ENCODE measurements at regions not wholly inside any gene's neighbourhood (a gene's known extent, or its start where the extent isn't known, plus 50 kb on each side); places are given as distances from the start of the nearest gene placed in this dataset.

DNA sequence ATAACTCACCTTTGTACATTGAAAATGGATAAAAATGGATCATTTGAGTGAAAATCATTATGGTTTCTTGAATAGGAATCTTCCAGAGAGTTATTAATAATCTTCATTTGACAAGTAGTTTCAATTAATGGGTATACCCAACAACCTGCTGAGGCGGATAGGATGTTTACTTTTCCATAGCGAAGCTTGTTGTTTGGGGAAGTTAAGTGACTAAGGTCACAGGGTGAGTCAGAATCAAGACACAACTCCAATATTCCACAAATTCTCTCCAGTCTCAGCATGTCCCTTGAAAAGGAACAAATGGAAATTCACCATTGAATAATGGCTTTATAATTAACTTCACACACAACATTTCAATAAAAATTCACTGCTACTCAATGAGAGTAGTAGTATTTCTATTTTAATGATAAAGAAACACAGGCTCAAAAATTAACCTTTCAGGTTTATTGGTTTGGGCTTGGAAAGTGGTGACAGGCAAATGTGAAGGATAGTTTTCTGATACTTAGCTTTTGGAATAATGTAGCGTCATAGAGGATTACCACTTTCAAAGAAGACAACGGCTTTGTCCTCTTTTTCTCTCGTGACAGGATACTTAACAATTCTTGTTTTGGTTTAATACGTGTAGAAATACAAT lies 211.3 kb downstream of the GPD2 start:
- DNase-seq = no peak

DNA sequence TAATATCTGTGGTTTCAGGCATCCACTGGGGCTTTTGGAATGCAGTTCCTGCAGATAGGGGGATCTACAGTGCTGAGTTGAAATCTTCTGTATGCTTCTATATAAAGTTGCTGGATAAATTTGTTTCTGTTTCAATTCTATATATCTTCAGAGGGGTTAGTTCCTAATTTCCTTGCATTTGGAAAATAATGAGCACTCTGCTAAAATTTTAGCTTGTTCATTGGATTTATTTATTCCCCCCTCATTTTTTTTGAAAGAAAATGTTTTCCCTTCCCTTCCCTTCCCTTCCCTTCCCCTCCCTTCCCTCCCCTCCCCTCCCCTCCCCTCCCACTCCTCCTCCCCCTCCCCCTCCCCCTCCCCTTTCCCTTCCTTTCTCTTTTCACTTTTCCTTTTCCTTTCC lies 212.3 kb downstream of the GPD2 start:
- no peak for DNase-seq

DNA sequence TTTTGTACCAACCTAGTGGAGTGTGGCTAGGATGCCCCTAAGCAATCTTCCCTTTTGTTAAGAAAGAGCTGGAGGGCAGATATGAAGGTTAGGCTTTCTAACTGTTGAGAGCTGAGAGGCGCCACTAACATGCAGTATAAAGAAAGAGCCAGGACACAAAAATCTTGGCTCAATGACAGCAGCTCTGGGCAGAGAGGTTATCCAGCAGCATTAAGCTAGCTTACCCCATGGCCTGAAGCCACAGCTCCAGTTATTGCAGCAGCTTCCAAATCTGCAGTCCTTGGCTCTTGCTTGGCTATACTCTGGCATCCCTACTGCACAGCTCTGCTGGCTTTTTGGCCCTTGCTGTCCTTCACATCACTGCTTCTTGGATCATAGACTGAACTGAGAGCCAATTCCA lies 213.4 kb downstream of the GPD2 start:
- peak; percentile 95 for DNase-seq

DNA sequence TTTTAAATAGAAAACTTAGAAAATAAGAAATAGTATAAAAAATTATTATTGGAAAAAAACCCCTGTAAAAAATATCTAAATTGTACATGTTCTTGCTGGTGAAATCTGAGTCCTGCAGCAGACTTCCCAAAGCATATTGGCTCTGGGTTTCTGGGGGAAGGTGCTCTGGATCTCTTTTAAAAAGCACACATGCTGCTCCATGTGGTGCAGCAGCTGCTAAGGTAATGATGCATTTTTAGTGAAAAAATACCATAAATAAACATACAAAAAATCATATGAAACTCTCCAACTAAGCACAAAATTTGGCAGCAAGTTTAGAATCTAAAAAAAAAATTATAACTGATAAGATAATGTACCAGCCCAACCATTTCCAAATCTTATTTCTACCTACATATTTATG lies 216.5 kb downstream of the GPD2 start:
- peak; percentile 16 for DNase-seq

DNA sequence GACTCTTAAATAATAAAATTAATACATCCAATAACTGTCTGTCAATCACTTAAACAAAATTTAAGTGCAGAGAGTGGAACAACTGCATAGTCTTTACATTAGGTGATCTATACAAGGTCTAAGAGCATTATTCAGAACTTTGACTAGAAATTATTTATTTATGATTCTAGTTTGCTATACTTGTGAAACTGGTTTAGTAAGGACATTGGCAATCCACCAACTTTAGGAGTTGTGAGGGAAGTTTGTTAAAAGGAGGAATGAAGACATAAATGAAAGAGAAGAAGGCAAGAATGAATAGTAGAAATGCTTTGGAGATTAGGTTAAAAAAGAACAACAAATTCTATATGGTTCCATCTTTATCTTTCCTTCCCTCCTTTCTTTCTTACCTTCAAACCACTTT lies 217.5 kb downstream of the GPD2 start:
- no peak for DNase-seq

DNA sequence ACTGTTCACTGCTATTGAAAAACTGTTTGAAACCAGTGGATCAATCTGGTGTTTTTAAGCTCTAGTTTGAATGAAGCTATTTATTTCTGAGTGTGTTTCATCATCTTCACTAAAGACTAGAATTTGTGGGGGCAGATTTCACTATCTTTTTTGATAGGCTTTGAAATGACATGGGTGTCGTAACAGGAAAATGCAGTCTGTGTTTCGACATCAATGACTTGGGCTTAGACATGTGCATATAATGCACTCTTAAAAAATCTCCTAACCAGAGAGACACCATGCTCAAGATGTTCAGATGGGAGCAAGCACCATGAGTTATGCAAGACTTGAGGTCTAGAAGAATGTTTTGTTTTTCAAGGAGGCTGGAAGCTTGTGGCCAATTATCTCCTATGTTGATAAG lies 221.6 kb downstream of the GPD2 start:
- DNase-seq = no peak

DNA sequence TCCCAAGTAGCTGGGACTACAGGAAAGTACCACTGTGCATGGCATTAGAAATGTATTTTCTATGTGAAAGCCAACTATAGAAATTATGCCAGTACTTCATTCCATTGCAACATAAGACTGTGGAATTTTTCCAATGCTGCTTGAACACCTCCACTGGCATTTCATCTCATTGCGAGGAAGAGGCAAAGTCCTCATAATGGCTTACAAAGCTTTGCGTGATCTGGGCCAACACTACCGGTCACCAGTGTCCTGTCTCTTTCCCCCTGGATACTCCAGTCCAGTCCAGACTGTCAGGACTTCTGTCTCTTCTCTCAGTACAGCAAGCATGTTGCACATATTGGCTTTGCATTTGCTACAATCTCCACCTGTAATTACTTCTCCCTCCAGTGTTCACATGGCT lies 223.5 kb downstream of the GPD2 start:
- DNase-seq = no peak

DNA sequence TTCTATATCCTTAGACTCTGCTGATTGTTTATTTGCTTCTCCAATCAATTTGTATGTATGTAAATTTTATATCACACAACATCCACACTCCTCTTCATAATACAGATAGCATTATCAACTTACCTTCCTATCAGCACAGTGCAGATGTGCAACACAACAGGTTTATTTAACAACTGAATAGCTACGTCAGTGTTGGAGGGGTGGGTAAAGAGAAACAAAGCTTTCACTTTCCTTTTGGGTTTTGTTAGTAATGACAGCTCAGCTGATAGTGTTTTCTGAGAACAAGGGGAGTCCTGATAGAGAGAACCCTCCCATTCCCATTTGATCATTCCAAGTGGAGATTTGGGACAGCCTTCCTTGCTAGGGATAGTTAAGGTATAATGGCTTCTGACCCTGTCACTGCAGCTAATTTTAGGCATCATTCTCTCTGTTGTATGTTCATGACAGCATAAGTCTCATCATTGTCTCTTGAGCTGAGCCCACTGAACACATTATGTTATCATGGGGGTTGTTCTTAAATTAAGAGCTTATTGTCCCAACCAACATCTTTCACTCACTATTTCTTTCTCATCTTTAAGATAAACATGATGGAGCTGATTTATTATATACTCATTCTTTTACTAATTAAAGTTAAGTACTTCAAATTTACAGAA lies 227.7 kb downstream of the GPD2 start:
- DNase-seq = no peak

DNA sequence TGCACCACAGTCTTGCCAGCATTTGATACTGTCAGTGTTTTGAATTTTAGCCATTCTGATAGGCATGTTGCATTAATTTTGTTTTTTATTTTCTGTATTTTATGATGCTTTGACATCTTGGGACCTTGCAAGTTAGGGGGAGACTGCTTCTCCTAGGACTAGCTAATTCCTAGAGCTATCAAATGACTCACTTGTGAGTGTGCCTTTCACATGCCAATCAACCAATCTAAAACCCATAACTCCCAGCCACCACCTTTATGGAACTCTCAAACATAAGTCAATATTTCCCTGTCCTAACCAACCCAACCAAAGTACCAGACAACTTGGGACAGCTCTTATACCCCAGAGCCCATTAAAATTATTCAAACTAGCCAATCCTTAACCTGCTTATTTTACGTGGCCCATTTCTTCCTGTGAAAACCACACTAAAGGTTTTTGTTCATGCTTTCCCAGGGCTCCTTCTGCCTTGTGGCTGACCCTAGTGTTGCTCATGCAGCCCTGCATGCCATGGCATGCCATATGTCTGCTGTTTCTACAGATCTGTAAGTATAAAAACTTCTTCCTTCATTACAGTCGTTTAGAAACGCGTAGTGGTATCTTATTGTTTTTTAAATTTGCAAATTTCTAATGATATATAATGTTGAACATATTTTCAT lies 230.1 kb downstream of the GPD2 start:
- no peak for DNase-seq

DNA sequence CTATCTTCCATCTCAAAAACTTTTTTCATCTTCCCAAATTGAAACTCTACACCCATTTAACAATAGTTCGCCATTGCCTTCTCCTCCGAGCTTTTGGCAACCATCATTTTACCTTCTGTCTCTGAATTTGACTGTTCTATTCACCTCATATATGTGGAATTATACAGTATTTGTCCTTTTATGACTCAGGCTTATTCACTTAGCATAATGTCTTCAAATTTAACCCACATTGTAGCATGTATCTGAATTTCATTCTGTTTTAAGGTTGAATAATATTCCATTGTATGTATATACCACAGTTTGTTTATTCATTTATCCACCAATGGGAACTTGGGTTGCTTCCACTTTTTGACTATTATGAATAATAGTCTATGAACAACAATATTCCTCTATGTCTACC lies 233.9 kb downstream of the GPD2 start:
- DNase-seq = no peak

DNA sequence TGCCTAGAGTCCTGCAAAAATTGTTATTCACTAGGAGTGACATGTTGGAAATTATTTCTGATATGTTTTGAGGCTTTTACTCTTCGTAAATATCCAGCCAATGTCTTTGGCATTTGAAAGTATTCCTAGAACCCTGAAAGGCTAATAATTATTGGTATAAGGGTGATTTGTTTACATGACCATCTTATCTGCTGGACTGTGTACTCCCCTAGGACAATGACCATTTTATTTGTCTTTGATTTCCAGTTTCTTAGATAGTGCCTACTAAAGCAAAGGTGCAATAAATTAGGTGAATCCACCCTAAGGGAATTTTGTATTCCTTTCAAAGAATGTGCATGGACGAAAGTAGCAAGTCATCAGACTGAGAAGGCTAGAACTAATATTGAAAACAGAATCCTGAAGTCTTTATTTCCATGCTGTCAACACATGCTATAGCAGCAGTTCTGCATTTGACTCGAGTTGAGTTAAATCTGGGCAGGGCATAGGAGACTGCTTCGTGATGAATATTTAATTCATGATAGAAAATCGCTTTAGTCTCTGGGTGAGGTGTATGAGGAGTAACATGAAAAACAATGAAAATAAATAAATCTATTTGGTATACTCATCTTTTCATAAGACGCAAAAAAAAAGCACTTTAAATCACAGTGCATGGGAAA lies 235.7 kb downstream of the GPD2 start:
- no peak for DNase-seq

DNA sequence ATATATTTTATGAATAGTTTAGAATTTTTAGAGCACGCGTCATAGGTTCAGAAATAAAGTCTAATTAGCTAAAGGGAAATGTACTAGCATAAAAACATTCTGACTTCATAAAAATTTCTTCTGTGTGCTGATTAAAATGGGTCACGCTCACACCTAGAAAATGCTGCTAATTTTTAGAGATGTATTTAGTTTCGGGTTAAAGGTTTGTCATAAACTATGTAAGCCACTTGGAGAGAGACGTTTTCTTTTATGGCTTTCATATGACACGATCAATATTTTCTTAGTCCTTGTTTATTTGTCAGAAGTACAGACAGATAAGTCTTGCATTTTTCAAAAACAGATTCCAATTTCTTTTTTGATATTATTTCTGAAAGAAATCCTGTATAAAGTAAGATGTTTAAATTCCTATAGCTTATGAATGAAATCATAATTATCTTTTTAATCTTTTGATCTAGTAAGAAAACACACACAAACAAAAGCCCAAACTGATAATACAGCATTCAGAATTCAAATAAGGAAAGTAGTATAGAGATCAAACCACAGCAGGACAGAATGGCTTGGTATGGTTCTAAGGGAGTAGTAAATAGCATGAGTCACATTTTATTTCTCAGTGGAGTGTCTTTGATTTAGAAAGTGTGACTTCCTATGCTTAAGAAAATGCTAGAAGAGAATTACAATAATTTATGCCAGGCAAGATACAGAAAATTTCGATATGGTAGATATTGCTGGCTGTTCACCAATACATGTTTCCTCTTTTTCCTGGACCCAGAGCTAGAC lies 236.6 kb downstream of the GPD2 start:
- DNase-seq = no peak

DNA sequence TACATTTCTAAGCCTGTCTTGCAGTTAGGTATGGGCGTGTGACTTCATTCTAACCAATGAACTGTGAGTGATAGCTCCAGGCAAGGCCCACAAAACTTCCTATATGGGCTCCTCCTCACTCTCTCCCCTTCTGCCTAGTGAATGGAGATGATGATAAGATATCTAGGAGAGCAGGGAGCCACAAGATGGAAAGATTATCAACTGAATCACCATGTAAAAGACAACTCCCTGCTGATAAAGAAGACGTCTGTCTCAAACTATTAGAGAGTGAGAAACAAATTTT lies 237.1 kb downstream of the GPD2 start:
- DNase-seq = no peak

DNA sequence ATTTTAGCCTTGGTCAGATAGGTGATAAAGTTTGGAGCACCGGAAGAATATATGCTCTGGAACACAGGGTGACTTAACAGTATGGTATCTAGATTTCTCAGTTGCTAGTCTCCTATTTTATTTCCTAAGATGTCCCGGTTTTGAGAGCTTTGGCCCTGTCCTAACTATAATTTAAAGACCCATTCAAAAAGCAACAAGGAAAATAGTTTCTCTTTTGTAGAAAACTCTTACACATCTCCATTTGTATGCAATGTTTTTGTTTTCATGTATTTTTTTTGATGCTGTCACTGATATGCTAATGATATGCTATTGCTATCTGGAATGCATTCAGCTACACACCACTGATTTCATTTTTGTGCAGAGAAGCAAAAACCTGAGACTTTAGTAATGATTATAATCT lies 237.8 kb downstream of the GPD2 start:
- no peak for DNase-seq

DNA sequence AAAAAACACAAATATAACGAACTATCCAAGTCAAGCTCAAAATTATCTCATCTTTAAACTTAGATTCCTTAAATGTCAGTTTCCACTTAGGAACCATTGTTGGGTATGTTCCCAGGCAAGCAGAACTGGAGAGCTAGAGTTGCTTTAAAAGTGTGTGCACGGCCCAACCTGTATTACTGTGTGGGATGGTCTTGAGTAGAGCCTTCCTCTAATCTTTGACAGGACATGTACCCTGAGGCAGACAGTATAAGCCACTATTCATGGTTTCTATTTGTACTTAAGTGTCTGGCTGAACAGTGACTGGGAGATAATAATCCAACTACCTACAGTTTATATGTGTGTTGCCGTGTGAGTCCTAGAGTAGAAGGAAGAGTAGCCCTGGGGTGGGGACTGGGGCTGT lies 239.7 kb downstream of the GPD2 start:
- no peak for DNase-seq

DNA sequence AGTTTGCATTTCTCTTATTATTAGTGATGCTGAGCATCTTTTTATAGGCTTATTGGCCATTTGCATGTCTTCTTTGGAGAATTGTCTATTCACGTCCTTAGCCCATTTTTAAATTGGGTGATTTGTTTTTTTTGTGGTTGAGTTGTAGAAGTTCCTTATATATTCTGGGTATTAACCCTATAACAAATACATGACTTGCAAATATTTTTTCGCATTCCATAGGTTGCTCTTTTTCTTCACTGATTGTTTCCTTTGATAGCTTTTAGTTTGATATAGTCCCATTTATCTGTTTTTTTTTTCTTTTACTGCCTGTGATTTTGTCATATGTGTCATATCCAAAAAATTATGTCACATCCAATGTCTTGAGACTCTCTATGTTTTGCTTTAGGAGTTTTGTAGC lies 243.6 kb downstream of the GPD2 start:
- no peak for DNase-seq

DNA sequence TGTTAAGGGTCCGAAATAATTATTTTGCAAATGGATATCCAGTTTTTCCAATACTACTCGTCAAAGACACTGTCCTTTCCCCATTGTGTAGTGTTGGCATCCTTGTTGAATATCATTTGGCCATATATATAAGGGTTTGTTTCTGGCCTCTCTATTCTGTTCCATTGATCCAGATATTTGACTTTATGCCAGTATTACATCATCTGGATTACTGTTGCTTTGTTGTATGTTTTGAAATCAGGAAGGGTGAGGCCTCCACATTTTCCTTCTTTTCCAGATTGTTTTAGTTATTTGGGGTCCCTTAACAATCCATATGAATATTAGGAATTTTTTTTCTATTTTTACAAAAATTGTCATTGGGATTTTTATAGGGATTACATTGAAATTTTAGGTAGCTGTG lies 244.1 kb downstream of the GPD2 start:
- no peak for DNase-seq

DNA sequence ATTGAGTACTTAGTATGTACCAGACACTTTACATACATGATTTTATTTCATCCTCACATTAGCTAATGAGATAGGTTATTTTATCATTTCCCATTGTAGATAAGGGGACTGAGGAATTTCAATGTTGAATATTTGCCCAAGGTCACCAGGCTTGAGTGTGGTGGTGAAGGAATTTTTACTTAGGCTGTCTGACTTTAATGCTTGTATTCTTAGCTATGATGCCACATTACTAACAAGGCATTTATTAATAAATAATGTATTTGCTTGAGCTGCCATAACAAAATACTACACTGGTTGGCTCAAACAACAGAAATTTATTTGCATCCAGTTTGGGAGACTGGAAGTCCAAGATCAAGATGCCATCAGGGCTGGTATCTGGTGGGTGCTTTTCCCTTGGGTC lies 250.9 kb downstream of the GPD2 start:
- no peak for DNase-seq

DNA sequence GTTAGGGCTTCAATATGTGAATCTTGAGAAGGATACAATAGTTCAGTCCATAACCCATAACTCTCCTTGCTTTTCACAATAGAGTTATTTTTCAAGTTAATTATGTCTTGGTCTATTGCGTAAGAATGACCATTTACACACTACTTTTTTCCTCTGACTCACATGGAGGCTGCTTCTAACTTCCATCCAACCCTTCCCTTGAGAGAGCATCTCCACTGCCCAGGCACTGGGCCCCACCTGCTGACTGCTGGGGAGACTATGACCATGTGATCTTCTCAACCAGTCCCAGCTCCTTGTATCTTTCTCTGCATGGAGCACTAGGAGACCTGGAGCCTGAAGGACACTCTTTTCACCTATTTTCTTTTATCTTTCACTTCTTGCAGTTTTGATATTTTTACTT lies 251.5 kb downstream of the GPD2 start:
- no peak for DNase-seq

DNA sequence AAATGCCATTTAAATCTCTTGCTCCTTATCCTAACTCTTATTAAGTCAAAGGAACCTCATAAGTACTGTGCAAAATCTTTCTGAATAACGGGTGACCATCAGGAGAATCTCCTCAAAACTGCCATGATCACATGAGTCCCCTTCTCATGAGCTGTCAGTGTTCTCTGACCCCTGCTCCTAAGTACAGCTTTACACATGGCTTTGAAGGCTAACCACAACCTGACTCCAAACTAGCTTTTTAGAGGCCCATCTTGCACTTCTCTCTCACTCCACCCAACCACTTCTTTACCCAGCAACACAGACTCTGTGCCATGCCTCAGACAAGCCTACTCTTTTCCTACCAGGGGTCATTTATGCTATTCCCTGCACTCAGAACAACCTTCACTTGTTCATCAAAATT lies 253.8 kb downstream of the GPD2 start:
- no peak for DNase-seq

DNA sequence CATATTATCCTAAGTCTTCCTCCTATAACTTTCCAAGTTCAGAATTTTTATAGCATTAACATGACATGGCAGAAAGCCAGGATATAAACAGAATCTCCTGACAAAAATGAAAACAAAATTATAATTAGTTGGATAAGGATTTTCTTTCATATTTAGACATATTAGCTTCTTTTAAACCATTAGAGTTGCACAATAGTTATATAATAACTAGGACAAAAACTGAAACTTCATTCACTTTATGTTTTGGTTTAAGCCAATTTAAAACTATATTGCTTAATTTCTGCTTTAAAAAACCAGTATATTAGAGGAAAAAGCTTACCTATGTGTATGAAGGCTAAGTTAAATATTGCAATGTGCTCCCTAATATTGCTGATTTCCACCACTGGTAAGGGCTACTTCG lies 254.8 kb downstream of the GPD2 start:
- DNase-seq = no peak

DNA sequence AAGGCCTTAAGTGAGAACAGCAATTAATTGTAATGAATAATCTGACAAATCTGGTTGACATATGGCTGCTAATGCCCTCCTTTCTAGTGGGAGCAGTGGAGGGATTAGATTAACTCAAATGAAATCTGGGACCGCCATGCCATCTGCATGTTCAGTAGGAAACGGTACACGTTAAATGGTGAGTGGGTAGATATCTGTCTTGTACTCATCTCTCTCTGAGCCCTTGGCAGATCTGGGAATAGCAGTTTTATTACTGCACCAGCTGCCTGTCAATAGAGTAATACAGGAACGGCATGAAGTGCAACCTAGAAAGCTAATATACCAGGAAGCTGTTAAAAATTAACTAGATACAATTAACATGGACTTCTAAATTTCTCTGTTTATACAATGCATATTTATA lies 258.8 kb downstream of the GPD2 start:
- DNase-seq = no peak

DNA sequence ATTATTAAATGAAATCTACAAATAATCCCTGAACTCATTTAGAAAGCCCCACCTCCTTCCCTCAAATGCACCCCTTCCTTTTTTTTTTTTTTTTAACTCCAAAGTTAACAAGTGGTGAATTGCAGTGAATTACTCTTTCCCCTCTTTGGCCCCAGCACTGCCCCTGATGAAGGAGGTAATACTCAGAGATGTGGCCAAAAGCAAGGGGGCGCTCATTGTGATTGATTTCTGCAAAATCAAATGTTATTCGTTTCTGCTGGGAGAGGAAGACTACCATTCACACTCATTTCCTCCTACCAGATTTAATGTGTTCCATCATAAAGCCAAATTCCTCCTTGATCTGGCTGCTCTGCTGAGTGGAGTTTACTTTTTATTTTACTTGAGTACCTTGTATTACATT lies 259.4 kb downstream of the GPD2 start:
- DNase-seq = no peak

DNA sequence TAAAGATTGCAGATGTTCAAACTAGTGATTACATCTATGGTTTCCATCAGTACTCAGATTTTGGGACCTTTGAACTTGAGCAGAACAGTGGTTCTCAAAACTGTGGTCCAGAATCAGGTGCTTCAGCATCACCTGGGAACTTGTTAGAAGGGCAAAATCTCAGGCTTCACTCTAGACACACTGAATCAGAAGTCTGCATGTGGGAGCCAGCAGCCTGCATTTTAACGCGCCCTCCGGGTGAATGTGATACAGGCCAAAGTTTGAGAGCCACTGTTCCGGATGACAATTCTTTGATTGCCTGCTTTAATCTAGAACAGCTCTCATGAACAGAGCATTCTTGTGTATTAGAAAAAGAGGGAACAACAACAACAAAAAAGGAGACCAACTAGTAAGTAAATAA lies 261.7 kb downstream of the GPD2 start:
- DNase-seq = no peak
